LNCAP (cell line): ENCODE measurements at regions not wholly inside any gene's neighbourhood (a gene's known extent, or its start where the extent isn't known, plus 50 kb on each side); places are given as distances from the start of the nearest gene placed in this dataset.

Experiments used
- CTCF ChIP-seq: fragments of 450-650 bp; IDR thresholded peaks from 2 replicates; pipeline ENCODE4 v1.5.1; 2017; ENCODE audit warnings: mild to moderate bottlenecking

GRCh38 chr2:204122425-204122824 is 185.9 kb downstream of the ICOS start:
- TF ChIP-seq CTCF: no peak

- TF ChIP-seq CTCF: no peak
Observed at GRCh38 chr2:204124140-204124750, 187.7 kb downstream of the ICOS start.

GRCh38 chr2:204126705-204127104 is 190.1 kb downstream of the ICOS start:
- no peak for TF ChIP-seq CTCF

- TF ChIP-seq CTCF: no peak
Observed at GRCh38 chr2:204127238-204127637, 190.7 kb downstream of the ICOS start.

- no peak for TF ChIP-seq CTCF
Observed at GRCh38 chr2:204129591-204130294, 193.2 kb downstream of the ICOS start.

GRCh38 chr2:204131621-204132020 is 195.1 kb downstream of the ICOS start:
- TF ChIP-seq CTCF: no peak

GRCh38 chr2:204133476-204133875 is 196.9 kb downstream of the ICOS start:
- no peak for TF ChIP-seq CTCF
